Breast epithelium (tissue), 3 donors: ENCODE measurements at regions not wholly inside any gene's neighbourhood (a gene's known extent, or its start where the extent isn't known, plus 50 kb on each side); places are given as distances from the start of the nearest gene placed in this dataset.

Experiments
- POLR2A ChIP-seq: fragments of 450-650 bp; IDR thresholded peaks from one replicate; pipeline ENCODE4 v1.6.1; 2016; ENCODE audit warnings: antibody characterized with exemption, mild to moderate bottlenecking, moderate library complexity
- POLR2AphosphoS5 ChIP-seq, 3 donors: sonication (generic); formaldehyde crosslinking; IDR thresholded peaks; one replicate each; pipeline ENCODE4 v1.6.1; 2017; ENCODE audit warnings: antibody characterized with exemption in 3 of 3
- TF ChIP-seq, protein P1 (sequence below), 3 donors: fragments of 450-650 bp; IDR thresholded peaks; one replicate each; pipeline ENCODE4 v1.5.1; 2016 to 2017; ENCODE audit warnings: antibody characterized with exemption in 3 of 3, mild to moderate bottlenecking in 3 of 3, moderate library complexity in 3 of 3

DNA sequence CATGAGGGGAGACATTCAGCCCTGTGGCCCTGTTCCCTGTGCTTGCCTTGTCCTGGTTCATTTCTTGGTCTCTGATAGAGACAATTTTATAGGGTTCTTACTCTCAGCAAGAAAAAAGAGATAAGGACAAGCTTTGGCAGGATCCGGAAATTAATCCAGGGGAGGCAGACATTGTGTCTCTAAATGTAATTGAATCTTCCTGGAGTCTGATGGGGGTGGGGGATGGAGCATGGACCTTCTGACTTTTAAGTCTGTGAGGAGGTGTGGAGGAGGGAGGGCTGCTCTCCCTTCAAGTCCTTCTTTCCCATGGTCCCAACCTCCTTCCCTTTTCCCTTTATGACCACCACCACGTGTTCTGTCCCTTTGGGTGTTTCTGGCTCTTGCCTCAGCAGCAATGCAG lies 512.7 kb downstream of the DHX35 start:
- no peak for TF ChIP-seq POLR2A
- TF ChIP-seq, protein P1, sequence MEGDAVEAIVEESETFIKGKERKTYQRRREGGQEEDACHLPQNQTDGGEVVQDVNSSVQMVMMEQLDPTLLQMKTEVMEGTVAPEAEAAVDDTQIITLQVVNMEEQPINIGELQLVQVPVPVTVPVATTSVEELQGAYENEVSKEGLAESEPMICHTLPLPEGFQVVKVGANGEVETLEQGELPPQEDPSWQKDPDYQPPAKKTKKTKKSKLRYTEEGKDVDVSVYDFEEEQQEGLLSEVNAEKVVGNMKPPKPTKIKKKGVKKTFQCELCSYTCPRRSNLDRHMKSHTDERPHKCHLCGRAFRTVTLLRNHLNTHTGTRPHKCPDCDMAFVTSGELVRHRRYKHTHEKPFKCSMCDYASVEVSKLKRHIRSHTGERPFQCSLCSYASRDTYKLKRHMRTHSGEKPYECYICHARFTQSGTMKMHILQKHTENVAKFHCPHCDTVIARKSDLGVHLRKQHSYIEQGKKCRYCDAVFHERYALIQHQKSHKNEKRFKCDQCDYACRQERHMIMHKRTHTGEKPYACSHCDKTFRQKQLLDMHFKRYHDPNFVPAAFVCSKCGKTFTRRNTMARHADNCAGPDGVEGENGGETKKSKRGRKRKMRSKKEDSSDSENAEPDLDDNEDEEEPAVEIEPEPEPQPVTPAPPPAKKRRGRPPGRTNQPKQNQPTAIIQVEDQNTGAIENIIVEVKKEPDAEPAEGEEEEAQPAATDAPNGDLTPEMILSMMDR (IDR thresholded peaks at IDR 0.05): no peak
- TF ChIP-seq POLR2AphosphoS5 (IDR thresholded peaks at IDR 0.05): no peak
